Peyer's patch (tissue), 4 donors: ENCODE measurements at regions not wholly inside any gene's neighbourhood (a gene's known extent, or its start where the extent isn't known, plus 50 kb on each side); places are given as distances from the start of the nearest gene placed in this dataset.

ENCODE experiments used
- DNase-seq, 3 donors: peaks; one replicate each; pipeline ENCODE4 v3.0.0-alpha.2; 2017 to 2019
- H3K27ac ChIP-seq, 4 donors: fragments of 200-600 bp; sonication (generic); one replicate each; pipeline ENCODE4 v1.5.1; 2016 to 2019
- H3K27me3 ChIP-seq, 2 donors: fragments of 200-600 bp; sonication (generic); one replicate each; pipeline ENCODE4 v1.5.1; 2019
- H3K36me3 ChIP-seq, 3 donors: fragments of 200-600 bp; sonication (generic); one replicate each; pipeline ENCODE4 v1.5.1; 2016 to 2019
- H3K4me1 ChIP-seq, 4 donors: fragments of 200-600 bp; sonication (generic); one replicate each; pipeline ENCODE4 v1.5.1; 2016 to 2019
- H3K4me3 ChIP-seq, 4 donors: fragments of 200-600 bp; sonication (generic); 1 replicate in 3 of 4; 2 replicates in 1 of 4; pipeline ENCODE4 v1.5.1; 2016 to 2019; ENCODE audit warnings: mild to moderate bottlenecking in 1 of 4
- H3K9me3 ChIP-seq, 4 donors: fragments of 200-600 bp; sonication (generic); one replicate each; pipeline ENCODE4 v1.5.1; 2016 to 2019; ENCODE audit warnings: mild to moderate bottlenecking in 1 of 4
- POLR2A ChIP-seq, 2 donors: fragments of 450-650 bp; IDR thresholded peaks; one replicate each; pipeline ENCODE4 v1.5.1; 2017; ENCODE audit warnings: antibody characterized with exemption in 2 of 2, mild to moderate bottlenecking in 2 of 2, moderate library complexity in 2 of 2
- TF ChIP-seq, protein P1 (sequence below), 6 experiments: fragments of 450-650 bp in 4 of 6; fragments of 200-600 bp in 2 of 6; sonication (generic) in 1 of 6; IDR thresholded peaks; one replicate each; pipeline ENCODE4 v1.5.1; 2017 to 2019; ENCODE audit warnings: antibody characterized with exemption in 6 of 6, mild to moderate bottlenecking in 3 of 6, moderate library complexity in 1 of 6

DNA sequence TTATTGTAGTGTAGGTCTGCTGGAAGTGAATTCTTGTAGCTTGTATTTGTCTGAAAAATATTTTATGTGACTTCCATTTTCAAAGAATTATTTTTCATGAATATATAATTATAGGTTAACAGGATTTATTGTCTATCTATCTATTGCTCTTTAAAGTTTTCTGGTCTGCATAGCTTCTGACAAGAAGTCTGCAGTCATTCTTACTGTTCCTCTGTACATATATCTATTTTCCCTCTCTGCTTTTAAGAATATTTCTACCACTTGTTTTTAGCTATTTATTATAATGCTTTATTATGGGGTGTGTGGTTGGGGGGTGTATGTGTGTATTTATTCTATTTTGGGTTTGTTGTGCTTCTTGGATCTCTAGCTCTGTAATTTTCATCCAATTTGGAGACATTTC is 77.4 kb downstream of the ETS2 start:
- Histone ChIP-seq H3K27me3 (no peaks in the 10 kb centered on the region), H3K36me3 (no peaks in the 10 kb centered on the region), H3K27ac (no peak overlapping the region), H3K4me1 (no peaks in the 10 kb centered on the region), H3K4me3 (no peak overlapping the region), H3K9me3 (peaks cover 0 to 12% (median 5%) of the 10 kb centered on the region in 4 donors)
- DNase-seq: no peak
- TF ChIP-seq, protein P1, sequence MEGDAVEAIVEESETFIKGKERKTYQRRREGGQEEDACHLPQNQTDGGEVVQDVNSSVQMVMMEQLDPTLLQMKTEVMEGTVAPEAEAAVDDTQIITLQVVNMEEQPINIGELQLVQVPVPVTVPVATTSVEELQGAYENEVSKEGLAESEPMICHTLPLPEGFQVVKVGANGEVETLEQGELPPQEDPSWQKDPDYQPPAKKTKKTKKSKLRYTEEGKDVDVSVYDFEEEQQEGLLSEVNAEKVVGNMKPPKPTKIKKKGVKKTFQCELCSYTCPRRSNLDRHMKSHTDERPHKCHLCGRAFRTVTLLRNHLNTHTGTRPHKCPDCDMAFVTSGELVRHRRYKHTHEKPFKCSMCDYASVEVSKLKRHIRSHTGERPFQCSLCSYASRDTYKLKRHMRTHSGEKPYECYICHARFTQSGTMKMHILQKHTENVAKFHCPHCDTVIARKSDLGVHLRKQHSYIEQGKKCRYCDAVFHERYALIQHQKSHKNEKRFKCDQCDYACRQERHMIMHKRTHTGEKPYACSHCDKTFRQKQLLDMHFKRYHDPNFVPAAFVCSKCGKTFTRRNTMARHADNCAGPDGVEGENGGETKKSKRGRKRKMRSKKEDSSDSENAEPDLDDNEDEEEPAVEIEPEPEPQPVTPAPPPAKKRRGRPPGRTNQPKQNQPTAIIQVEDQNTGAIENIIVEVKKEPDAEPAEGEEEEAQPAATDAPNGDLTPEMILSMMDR (IDR thresholded peaks at IDR 0.05): no peak
- TF ChIP-seq POLR2A (IDR thresholded peaks at IDR 0.05): no peak

DNA sequence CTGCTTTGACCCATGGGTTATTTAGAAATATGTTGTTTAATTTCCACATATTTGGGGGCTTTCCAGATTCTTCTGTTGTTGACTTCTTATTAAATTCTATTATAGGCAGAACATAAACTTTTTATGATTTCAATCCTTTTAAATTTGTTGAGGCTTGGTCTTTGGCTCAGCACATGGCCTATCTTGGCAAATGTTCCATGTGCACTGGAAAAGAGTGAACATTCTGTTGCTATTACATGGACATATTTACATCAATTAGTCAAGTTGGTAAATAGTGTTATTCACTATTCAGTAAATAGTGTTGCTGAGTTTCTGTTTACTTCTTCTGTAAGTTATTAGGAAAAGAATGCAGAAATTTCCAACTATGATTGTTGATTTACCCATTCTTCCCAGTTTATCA is 75.4 kb downstream of the ETS2 start:
- H3K36me3 ChIP-seq: no peaks in the 10 kb centered on the region
- no peaks in the 10 kb centered on the region for H3K9me3 ChIP-seq
- no peaks in the 10 kb centered on the region for H3K4me1 ChIP-seq
- H3K27ac ChIP-seq: peak overlapping the region in 1 of 4 donors; percentile 55
- H3K27me3 ChIP-seq: no peaks in the 10 kb centered on the region
- no peak overlapping the region for H3K4me3 ChIP-seq
- no peak for TF ChIP-seq POLR2A (IDR thresholded peaks at IDR 0.05)
- TF ChIP-seq, protein P1 (IDR thresholded peaks at IDR 0.05): no peak
- DNase-seq: no peak

DNA sequence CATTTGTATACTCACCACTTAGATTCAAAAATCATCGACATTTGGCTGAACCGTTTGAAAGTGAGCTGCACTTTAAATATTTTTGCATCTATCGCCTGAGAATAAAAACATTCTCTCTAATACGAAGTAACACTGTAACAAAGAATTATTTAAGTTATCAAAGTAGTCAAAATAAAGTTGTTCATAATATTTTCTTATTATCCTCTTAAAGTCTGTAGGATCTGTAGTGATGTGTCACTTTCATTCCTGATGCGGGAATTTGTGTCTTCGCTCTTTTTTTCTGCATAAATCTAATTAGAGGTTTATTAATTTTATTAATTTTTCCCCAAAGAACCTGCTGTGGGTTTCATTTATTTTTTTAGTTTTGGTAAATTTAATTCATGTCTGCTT is 74.8 kb downstream of the ETS2 start:
- Histone ChIP-seq H3K9me3 (no peaks in the 10 kb centered on the region), H3K36me3 (no peaks in the 10 kb centered on the region), H3K4me3 (no peak overlapping the region), H3K27me3 (no peaks in the 10 kb centered on the region), H3K27ac (peak overlapping the region in 1 of 4 donors; percentile 55), H3K4me1 (no peaks in the 10 kb centered on the region)
- no peak for TF ChIP-seq POLR2A (IDR thresholded peaks at IDR 0.05)
- no peak for DNase-seq

DNA sequence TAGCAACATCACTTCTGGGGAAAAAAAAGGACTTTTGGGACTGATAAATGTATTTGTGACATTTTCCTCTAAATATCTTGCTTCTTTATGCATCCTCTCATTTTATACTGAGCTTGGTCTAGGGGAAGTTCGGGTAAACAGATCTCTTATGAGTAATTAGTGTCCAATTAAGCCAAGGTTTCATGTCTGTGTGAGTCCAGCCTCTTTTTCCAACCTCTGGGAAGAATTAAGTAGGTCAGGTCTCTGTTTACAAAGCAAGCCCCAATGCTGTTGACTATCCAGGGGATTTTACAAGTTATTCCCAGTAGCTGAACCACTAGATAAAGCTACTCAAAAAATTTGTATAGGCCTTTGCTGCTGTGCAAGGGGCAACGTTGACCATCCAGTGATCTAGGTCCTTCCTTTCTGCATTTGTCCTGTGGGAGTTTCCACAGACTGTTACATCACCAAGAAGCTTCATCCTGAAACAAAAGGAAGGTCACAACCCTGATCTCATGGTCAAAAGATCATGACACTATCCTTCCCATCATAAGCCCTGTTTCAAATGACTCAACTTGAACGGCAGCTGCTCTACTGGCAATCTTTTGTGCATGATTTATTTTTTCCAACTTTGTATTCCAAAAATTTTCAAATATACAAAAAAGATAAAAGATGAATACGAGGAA is 74.3 kb downstream of the ETS2 start:
- Histone ChIP-seq H3K4me1 (no peaks in the 10 kb centered on the region), H3K9me3 (no peaks in the 10 kb centered on the region), H3K4me3 (no peak overlapping the region), H3K27ac (peak overlapping the region in 2 of 4 donors; percentile 0 to 55), H3K36me3 (no peaks in the 10 kb centered on the region), H3K27me3 (no peaks in the 10 kb centered on the region)
- TF ChIP-seq POLR2A (IDR thresholded peaks at IDR 0.05): no peak
- TF ChIP-seq, protein P1 (IDR thresholded peaks at IDR 0.05): no peak
- no peak for DNase-seq

DNA sequence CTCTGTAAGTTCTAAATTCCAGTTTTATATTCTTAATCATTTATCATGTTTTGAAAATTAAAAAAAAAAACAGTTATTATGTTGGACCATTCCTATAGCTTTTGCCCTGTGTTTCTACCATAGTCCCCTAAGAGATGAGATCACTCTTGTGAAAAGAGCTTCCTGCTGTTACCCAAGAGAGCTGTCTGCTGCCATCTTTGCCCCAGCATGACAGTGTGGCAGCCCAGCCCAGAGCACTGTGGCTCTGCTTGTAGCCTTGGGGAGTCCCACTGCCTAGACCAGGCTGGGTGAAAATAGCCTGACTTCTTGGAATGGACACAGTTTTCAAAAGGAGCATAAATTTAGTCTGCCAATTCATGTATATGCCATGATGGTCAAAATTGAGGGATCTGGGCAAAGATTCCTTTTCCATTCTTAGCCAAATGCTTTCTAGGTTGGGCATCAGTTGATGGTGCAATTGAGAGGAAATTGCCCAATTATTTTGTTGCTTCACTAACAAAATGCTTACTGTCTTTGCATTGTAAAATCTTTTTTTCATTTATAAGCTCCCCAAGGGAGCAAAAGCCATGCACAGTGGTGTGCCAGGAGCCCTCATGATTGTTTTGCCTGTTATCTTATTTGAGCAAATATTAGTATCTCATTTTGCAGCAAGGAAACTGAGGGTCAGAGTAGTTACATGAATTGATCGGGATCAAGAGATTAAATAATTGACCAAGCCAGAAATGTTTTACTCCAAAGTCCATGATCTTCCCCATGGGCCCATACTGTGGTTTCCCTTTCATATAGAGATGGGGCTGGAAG is 72.8 kb downstream of the ETS2 start:
- Histone ChIP-seq H3K27me3 (no peaks in the 10 kb centered on the region), H3K27ac (peak overlapping the region in 2 of 4 donors; percentile 6 to 55), H3K36me3 (no peaks in the 10 kb centered on the region), H3K4me3 (no peak overlapping the region), H3K4me1 (no peaks in the 10 kb centered on the region), H3K9me3 (no peaks in the 10 kb centered on the region)
- no peak for TF ChIP-seq POLR2A (IDR thresholded peaks at IDR 0.05)
- TF ChIP-seq, protein P1 (IDR thresholded peaks at IDR 0.05): no peak
- no peak for DNase-seq
